ENCODE measurements at regions not wholly inside any gene's neighbourhood (a gene's known extent, or its start where the extent isn't known, plus 50 kb on each side); places are given as distances from the start of the nearest gene placed in this dataset.

DNA sequence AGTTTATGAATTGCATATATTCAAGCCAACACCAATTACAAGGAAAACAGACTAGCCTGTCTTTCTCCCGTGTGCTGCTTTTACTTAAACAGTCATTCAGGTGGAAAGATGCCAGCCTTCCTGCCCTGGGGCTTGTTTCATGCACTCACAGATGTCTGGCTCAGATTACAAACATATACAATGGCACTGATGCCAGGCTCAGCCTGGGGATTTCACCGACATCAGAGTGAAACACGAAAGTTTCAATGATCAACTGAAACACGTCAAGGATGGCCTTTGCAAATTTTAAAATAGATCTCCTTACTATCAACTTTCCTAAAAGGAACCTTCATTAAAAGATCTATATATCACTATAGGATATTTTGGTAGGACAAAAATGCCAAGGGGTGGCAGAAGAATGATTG is 1576.5 kb downstream of the EFNA5 start:
- no peak overlapping the region for H2AFZ ChIP-seq (ENCODE audit: low read length)
- H3K9ac ChIP-seq (ENCODE audit: low read length), result no peak overlapping the region
- no peak overlapping the region for H3K27ac ChIP-seq (ENCODE audit: low read depth, low read length, poor library complexity, severe bottlenecking)
- H3K36me3 ChIP-seq (ENCODE audit: insufficient read depth, low read length), result no peaks in the 10 kb centered on the region
- H4K20me1 ChIP-seq (ENCODE audit: insufficient read depth, low read length), result no peaks in the 10 kb centered on the region
- no peak overlapping the region for H3K4me2 ChIP-seq (ENCODE audit: low read length)
- no peaks in the 10 kb centered on the region for H3K79me2 ChIP-seq (ENCODE audit: insufficient read depth, low read length)
- no peaks in the 10 kb centered on the region for H3F3A ChIP-seq (ENCODE audit: insufficient read depth, low read length)
- H3K4me1 ChIP-seq (ENCODE audit: insufficient read depth, low read length, severe bottlenecking), result no peaks in the 10 kb centered on the region
- no peaks in the 10 kb centered on the region for H3K9me2 ChIP-seq (ENCODE audit: low read depth, low read length)
- no peak overlapping the region for H3K4me3 ChIP-seq (ENCODE audit: low read depth, low read length, poor library complexity, severe bottlenecking)
- no peak for TF ChIP-seq EZH2 (IDR thresholded peaks at IDR 0.05; ENCODE audit: borderline replicate concordance, low read length)
- TF ChIP-seq, protein P1, sequence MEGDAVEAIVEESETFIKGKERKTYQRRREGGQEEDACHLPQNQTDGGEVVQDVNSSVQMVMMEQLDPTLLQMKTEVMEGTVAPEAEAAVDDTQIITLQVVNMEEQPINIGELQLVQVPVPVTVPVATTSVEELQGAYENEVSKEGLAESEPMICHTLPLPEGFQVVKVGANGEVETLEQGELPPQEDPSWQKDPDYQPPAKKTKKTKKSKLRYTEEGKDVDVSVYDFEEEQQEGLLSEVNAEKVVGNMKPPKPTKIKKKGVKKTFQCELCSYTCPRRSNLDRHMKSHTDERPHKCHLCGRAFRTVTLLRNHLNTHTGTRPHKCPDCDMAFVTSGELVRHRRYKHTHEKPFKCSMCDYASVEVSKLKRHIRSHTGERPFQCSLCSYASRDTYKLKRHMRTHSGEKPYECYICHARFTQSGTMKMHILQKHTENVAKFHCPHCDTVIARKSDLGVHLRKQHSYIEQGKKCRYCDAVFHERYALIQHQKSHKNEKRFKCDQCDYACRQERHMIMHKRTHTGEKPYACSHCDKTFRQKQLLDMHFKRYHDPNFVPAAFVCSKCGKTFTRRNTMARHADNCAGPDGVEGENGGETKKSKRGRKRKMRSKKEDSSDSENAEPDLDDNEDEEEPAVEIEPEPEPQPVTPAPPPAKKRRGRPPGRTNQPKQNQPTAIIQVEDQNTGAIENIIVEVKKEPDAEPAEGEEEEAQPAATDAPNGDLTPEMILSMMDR (IDR thresholded peaks at IDR 0.05; ENCODE audit: low read length), result no peak
- H3K9me3 ChIP-seq (ENCODE audit: low read length), result no peaks in the 10 kb centered on the region
- H3K27me3 ChIP-seq (ENCODE audit: insufficient read depth, low read length), result no peaks in the 10 kb centered on the region

- Histone ChIP-seq H4K20me1 (ENCODE audit: insufficient read depth, low read length) (no peaks in the 10 kb centered on the region), H2AFZ (ENCODE audit: low read length) (no peak overlapping the region), H3K9ac (ENCODE audit: low read length) (no peak overlapping the region), H3K36me3 (ENCODE audit: insufficient read depth, low read length) (no peaks in the 10 kb centered on the region), H3K27me3 (ENCODE audit: insufficient read depth, low read length) (no peaks in the 10 kb centered on the region), H3K4me3 (ENCODE audit: low read depth, low read length, poor library complexity, severe bottlenecking) (no peak overlapping the region), H3K9me3 (ENCODE audit: low read length) (no peaks in the 10 kb centered on the region), H3K4me2 (ENCODE audit: low read length) (no peak overlapping the region), H3K79me2 (ENCODE audit: insufficient read depth, low read length) (no peaks in the 10 kb centered on the region), H3K9me2 (ENCODE audit: low read depth, low read length) (no peaks in the 10 kb centered on the region), H3K4me1 (ENCODE audit: insufficient read depth, low read length, severe bottlenecking) (no peaks in the 10 kb centered on the region), H3K27ac (ENCODE audit: low read depth, low read length, poor library complexity, severe bottlenecking) (no peak overlapping the region), H3F3A (ENCODE audit: insufficient read depth, low read length) (no peaks in the 10 kb centered on the region)
- TF ChIP-seq, protein P1 (IDR thresholded peaks at IDR 0.05; ENCODE audit: low read length), result no peak
These were observed 1577.6 kb downstream of the EFNA5 start for GRCh38 chr5:106093134-106093533.

DNA sequence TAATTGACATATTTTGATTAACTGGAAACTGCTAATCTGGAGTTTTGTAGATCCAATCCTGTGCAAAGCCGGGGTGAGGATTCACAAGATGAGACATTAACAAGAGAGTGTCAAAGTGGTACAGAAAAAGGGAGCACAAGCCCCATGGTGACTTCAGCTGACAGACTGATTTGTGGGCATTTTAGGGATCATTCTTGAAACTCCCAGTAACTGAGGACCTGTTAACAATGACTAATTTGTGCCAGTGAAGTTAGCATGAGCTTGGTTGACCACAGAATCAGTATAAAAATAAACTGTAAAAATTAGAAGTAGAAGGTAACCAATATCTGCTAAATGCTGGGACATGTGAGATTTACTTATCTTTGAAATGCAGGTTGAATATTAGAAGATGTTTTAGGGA is 1578.3 kb downstream of the EFNA5 start:
- Histone ChIP-seq H4K20me1 (ENCODE audit: insufficient read depth, low read length) (no peaks in the 10 kb centered on the region), H3K27me3 (ENCODE audit: insufficient read depth, low read length) (no peaks in the 10 kb centered on the region), H3F3A (ENCODE audit: insufficient read depth, low read length) (no peaks in the 10 kb centered on the region), H3K9me2 (ENCODE audit: low read depth, low read length) (no peaks in the 10 kb centered on the region), H2AFZ (ENCODE audit: low read length) (no peak overlapping the region), H3K9ac (ENCODE audit: low read length) (no peak overlapping the region), H3K4me3 (ENCODE audit: low read depth, low read length, poor library complexity, severe bottlenecking) (no peak overlapping the region), H3K36me3 (ENCODE audit: insufficient read depth, low read length) (no peaks in the 10 kb centered on the region), H3K4me1 (ENCODE audit: insufficient read depth, low read length, severe bottlenecking) (no peaks in the 10 kb centered on the region), H3K27ac (ENCODE audit: low read depth, low read length, poor library complexity, severe bottlenecking) (no peak overlapping the region), H3K9me3 (ENCODE audit: low read length) (no peaks in the 10 kb centered on the region), H3K4me2 (ENCODE audit: low read length) (no peak overlapping the region), H3K79me2 (ENCODE audit: insufficient read depth, low read length) (no peaks in the 10 kb centered on the region)
- TF ChIP-seq EZH2 (IDR thresholded peaks at IDR 0.05; ENCODE audit: borderline replicate concordance, low read length), result no peak
- TF ChIP-seq, protein P1 (IDR thresholded peaks at IDR 0.05; ENCODE audit: low read length), result no peak
